Esophagus muscularis mucosa (tissue), 4 donors: ENCODE measurements at regions not wholly inside any gene's neighbourhood (a gene's known extent, or its start where the extent isn't known, plus 50 kb on each side); places are given as distances from the start of the nearest gene placed in this dataset.

ENCODE experiments used
- CTCF ChIP-seq, 3 experiments: fragments of 200-600 bp in 2 of 3; fragments of 450-650 bp in 1 of 3; sonication (generic) in 2 of 3; IDR thresholded peaks; one replicate each; pipeline ENCODE4 v1.5.1; 2017 to 2019; ENCODE audit warnings: antibody characterized with exemption in 3 of 3, mild to moderate bottlenecking in 2 of 3, moderate library complexity in 1 of 3
- EP300 ChIP-seq: sonication (generic); formaldehyde crosslinking; IDR thresholded peaks from one replicate; pipeline ENCODE4 v1.6.1; 2017; ENCODE audit warnings: antibody characterized with exemption
- POLR2A ChIP-seq: fragments of 450-650 bp; IDR thresholded peaks from one replicate; pipeline ENCODE4 v1.6.1; 2017; ENCODE audit warnings: antibody characterized with exemption, moderate library complexity, mild to moderate bottlenecking, low read depth
- POLR2AphosphoS5 ChIP-seq, 2 donors: sonication (generic); formaldehyde crosslinking; IDR thresholded peaks; one replicate each; pipeline ENCODE4 v1.6.1; 2017; ENCODE audit warnings: antibody characterized with exemption in 2 of 2

DNA sequence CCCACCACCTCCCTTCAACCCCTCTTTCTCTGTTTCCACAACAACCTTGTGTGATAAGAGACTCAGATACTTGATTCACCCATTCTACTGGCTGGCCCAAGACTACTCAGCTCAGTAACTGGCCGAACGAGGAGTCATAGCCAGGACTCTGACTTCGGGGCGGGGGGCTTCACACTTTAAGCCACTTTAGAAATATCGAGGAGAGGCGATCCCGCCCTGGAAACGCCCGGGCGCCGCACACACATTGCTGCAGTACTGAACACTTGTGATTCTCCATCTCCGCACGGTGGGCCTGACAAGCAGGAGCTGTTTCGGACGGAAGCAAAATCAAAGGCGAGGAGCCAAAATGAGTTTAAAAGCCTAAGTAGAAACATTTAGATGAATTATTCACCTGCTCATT is 182.1 kb downstream of the NPHP4 start:
- no peak for TF ChIP-seq CTCF (IDR thresholded peaks at IDR 0.05)
- no peak for TF ChIP-seq POLR2AphosphoS5 (IDR thresholded peaks at IDR 0.05)
- TF ChIP-seq POLR2A: no peak
- TF ChIP-seq EP300: no peak
